H9 (cell line): ENCODE measurements at regions not wholly inside any gene's neighbourhood (a gene's known extent, or its start where the extent isn't known, plus 50 kb on each side); places are given as distances from the start of the nearest gene placed in this dataset.

Experiments used
- DNase-seq: peaks from one replicate; pipeline ENCODE4 v3.0.0-alpha.2; 2017
- H2AFZ ChIP-seq: one replicate; pipeline ENCODE4 v1.6.1; 2013; ENCODE audit warnings: mild to moderate bottlenecking, low read length, control low read depth, moderate library complexity
- H2AK5ac ChIP-seq: 2 replicates; pipeline ENCODE4 v1.6.1; 2013; ENCODE audit warnings: low read length, control low read depth, mixed read lengths; ENCODE audit not compliant: insufficient read length
- H2BK120ac ChIP-seq: one replicate; pipeline ENCODE4 v1.6.1; 2013; ENCODE audit warnings: low read depth, mild to moderate bottlenecking, low read length, control low read depth, inconsistent platforms; ENCODE audit not compliant: poor library complexity, severe bottlenecking
- H2BK12ac ChIP-seq: 2 replicates; pipeline ENCODE4 v1.6.1; 2013; ENCODE audit warnings: low read length, control low read depth, mixed read lengths, low read depth; ENCODE audit not compliant: insufficient read length
- H2BK15ac ChIP-seq: 2 replicates; pipeline ENCODE4 v1.6.1; 2013; ENCODE audit warnings: low read depth, low read length, control low read depth
- H2BK20ac ChIP-seq: one replicate; pipeline ENCODE4 v1.6.1; 2013; ENCODE audit warnings: low read depth, mild to moderate bottlenecking, low read length, control low read depth, inconsistent platforms; ENCODE audit not compliant: poor library complexity, severe bottlenecking
- H2BK5ac ChIP-seq: 2 replicates; pipeline ENCODE4 v1.6.1; 2013; ENCODE audit warnings: low read length, control low read depth, mixed read lengths; ENCODE audit not compliant: insufficient read length
- H3K14ac ChIP-seq: 2 replicates; pipeline ENCODE4 v1.6.1; 2013; ENCODE audit warnings: low read length, control low read depth; ENCODE audit not compliant: insufficient read depth
- H3K18ac ChIP-seq: 2 replicates; pipeline ENCODE4 v1.6.1; 2013; ENCODE audit warnings: low read depth, mild to moderate bottlenecking, mixed read lengths, low read length, control low read depth; ENCODE audit not compliant: insufficient read length
- H3K23ac ChIP-seq: 2 replicates; pipeline ENCODE4 v1.6.1; 2013; ENCODE audit warnings: low read length, control low read depth, mixed read lengths, low read depth; ENCODE audit not compliant: insufficient read length
- H3K23me2 ChIP-seq: 2 replicates; pipeline ENCODE4 v1.6.1; 2013; ENCODE audit warnings: low read depth, mild to moderate bottlenecking, mixed read lengths, low read length, control low read depth; ENCODE audit not compliant: insufficient read length, poor library complexity, severe bottlenecking
- H3K27ac ChIP-seq: 2 replicates; pipeline ENCODE4 v1.5.1; 2013; ENCODE audit warnings: low read length, control low read depth, mixed read lengths, low read depth; ENCODE audit not compliant: insufficient read length
- H3K27me3 ChIP-seq: 2 replicates; pipeline ENCODE4 v1.6.1; 2013; ENCODE audit warnings: low read length, control low read depth, inconsistent platforms; ENCODE audit not compliant: insufficient read depth
- H3K4ac ChIP-seq: 2 replicates; pipeline ENCODE4 v1.6.1; 2013; ENCODE audit warnings: low read depth, mild to moderate bottlenecking, control low read depth, inconsistent platforms, low read length, moderate library complexity
- H3K4me1 ChIP-seq: 2 replicates; pipeline ENCODE4 v1.6.1; 2013; ENCODE audit warnings: low read length, control low read depth, inconsistent platforms; ENCODE audit not compliant: insufficient read depth
- H3K4me2 ChIP-seq: 2 replicates; pipeline ENCODE4 v1.6.1; 2013; ENCODE audit warnings: low read length, control low read depth, mixed read lengths; ENCODE audit not compliant: insufficient read length, insufficient read depth
- H3K56ac ChIP-seq: 2 replicates; pipeline ENCODE4 v1.6.1; 2013; ENCODE audit warnings: low read depth, mild to moderate bottlenecking, mixed read lengths, low read length, control low read depth; ENCODE audit not compliant: insufficient read length
- H3K79me1 ChIP-seq: 2 replicates; pipeline ENCODE4 v1.6.1; 2013; ENCODE audit warnings: low read depth, mild to moderate bottlenecking, moderate library complexity, low read length, control low read depth, inconsistent platforms; ENCODE audit not compliant: insufficient read depth, poor library complexity, severe bottlenecking
- H3K79me2 ChIP-seq: 2 replicates; pipeline ENCODE4 v1.6.1; 2013; ENCODE audit warnings: low read length, control low read depth, inconsistent platforms; ENCODE audit not compliant: insufficient read depth
- H3K9ac ChIP-seq: 2 replicates; pipeline ENCODE4 v1.6.1; 2013; ENCODE audit warnings: low read length, control low read depth, mixed read lengths; ENCODE audit not compliant: insufficient read length; ENCODE audit errors: extremely low read depth
- H3K9me3 ChIP-seq: one replicate; pipeline ENCODE4 v1.6.1; 2013; ENCODE audit warnings: low read depth, low read length, inconsistent platforms; ENCODE audit not compliant: control insufficient read depth
- H3T11ph ChIP-seq: one replicate; pipeline ENCODE4 v1.6.1; 2013; ENCODE audit warnings: mild to moderate bottlenecking, low read length, control low read depth, inconsistent platforms
- H4K20me1 ChIP-seq: one replicate; pipeline ENCODE4 v1.6.1; 2013; ENCODE audit not compliant: control insufficient read depth, insufficient read length, insufficient read depth
- H4K5ac ChIP-seq: 2 replicates; pipeline ENCODE4 v1.6.1; 2013; ENCODE audit warnings: low read depth, mild to moderate bottlenecking, mixed read lengths, low read length, control low read depth; ENCODE audit not compliant: insufficient read length
- H4K8ac ChIP-seq: replicated peaks from 2 replicates; pipeline ENCODE4 v1.6.1; 2013; ENCODE audit warnings: low read length, control low read depth, mixed read lengths, low read depth; ENCODE audit not compliant: insufficient read length
- H4K91ac ChIP-seq: 2 replicates; pipeline ENCODE4 v1.6.1; 2013; ENCODE audit warnings: low read depth, mild to moderate bottlenecking, moderate library complexity, mixed read lengths, low read length, control low read depth; ENCODE audit not compliant: insufficient read length
- H3K27ac Mint-ChIP-seq, 3 experiments: 2 replicates in 2 of 3; 3 replicates in 1 of 3; pipeline ENCODE4 v1.8.0; 2020 to 2021; ENCODE audit warnings: mixed read lengths in 3 of 3, mild to moderate bottlenecking in 1 of 3, moderate library complexity in 1 of 3
- H3K27me3 Mint-ChIP-seq: 2 replicates; pipeline ENCODE4 v1.8.0; 2021; ENCODE audit warnings: low read depth, mild to moderate bottlenecking, moderate library complexity, mixed read lengths
- H3K36me3 Mint-ChIP-seq, 3 experiments: 2 replicates in 2 of 3; 3 replicates in 1 of 3; pipeline ENCODE4 v1.8.0; 2020 to 2021; ENCODE audit warnings: low read depth in 3 of 3, mixed read lengths in 3 of 3; ENCODE audit not compliant: insufficient read depth in 1 of 3
- H3K4me1 Mint-ChIP-seq, 2 experiments: 2 replicates each; pipeline ENCODE4 v1.8.0; 2020; ENCODE audit warnings: mixed read lengths in 2 of 2
- H3K4me3 Mint-ChIP-seq, 2 experiments: 2 replicates in 1 of 2; 3 replicates in 1 of 2; pipeline ENCODE4 v1.8.0; 2020 to 2021; ENCODE audit warnings: mild to moderate bottlenecking in 2 of 2, mixed read lengths in 2 of 2, moderate library complexity in 1 of 2
- H3K9me3 Mint-ChIP-seq, 2 experiments: 2 replicates in 1 of 2; 3 replicates in 1 of 2; pipeline ENCODE4 v1.8.0; 2020; ENCODE audit warnings: mild to moderate bottlenecking in 2 of 2, mixed read lengths in 2 of 2, moderate library complexity in 1 of 2
- WGBS: extraction: QIAGEN DNeasy Blood & Tissue Kit; methylation state at CpG from one replicate; pipeline ENCODE4 v1.1.7; 2013; ENCODE audit warnings: missing lambda C conversion rate, low lambda C conversion rate, mixed read lengths; ENCODE audit not compliant: insufficient read length; ENCODE audit errors: extremely low coverage; 5-methylcytosine and 5-hydroxymethylcytosine counted together
- TF ChIP-seq, protein P1 (sequence below): fragments of 200-600 bp; sonication (generic); conservative IDR thresholded peaks from 3 replicates; pipeline ENCODE4 v1.8.0; 2021; ENCODE audit warnings: antibody characterized with exemption, mild to moderate bottlenecking

DNA sequence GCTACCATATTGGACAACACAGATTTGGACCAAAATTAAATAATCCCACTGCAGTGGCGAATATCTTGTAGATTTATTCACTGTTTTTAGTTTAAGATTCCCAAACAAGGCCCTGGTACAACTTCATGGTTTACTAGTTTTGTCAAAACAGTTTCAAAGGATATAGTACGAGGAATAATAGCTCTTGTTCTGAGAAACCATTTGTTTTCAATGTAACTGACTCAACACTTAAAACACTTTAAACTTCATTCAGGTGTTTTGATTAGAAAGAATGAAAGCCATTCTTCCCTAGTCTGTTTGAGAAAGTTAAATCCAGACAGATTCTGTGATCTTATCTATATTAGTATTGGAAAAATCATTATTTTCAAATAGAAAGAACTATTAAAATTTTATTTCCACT, 276.4 kb upstream of the MKLN1 start:
- TF ChIP-seq, protein P1, sequence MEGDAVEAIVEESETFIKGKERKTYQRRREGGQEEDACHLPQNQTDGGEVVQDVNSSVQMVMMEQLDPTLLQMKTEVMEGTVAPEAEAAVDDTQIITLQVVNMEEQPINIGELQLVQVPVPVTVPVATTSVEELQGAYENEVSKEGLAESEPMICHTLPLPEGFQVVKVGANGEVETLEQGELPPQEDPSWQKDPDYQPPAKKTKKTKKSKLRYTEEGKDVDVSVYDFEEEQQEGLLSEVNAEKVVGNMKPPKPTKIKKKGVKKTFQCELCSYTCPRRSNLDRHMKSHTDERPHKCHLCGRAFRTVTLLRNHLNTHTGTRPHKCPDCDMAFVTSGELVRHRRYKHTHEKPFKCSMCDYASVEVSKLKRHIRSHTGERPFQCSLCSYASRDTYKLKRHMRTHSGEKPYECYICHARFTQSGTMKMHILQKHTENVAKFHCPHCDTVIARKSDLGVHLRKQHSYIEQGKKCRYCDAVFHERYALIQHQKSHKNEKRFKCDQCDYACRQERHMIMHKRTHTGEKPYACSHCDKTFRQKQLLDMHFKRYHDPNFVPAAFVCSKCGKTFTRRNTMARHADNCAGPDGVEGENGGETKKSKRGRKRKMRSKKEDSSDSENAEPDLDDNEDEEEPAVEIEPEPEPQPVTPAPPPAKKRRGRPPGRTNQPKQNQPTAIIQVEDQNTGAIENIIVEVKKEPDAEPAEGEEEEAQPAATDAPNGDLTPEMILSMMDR: no peak
- H3K4ac ChIP-seq: no peak overlapping the region
- no peaks in the 10 kb centered on the region for H3K4me1 ChIP-seq
- H4K91ac ChIP-seq: no peak overlapping the region
- Mint-ChIP-seq H3K4me3 (no peak overlapping the region), H3K9me3 (peaks cover under 1 to 1% of the 10 kb centered on the region in 2 experiments; a peak in 4 of 5 replicates), H3K36me3 (peaks cover 2 to 8% (median 7%) of the 10 kb centered on the region in 3 experiments), H3K27me3 (no peaks in the 10 kb centered on the region), H3K27ac (no peak overlapping the region), H3K4me1 (peaks cover 12 to 16% of the 10 kb centered on the region in 2 experiments)
- WGBS: no CpG with 5 or more reads among the region's 2 CpGs
- no peaks in the 10 kb centered on the region for H3K9me3 ChIP-seq
- no peaks in the 10 kb centered on the region for H3K79me2 ChIP-seq
- no peak overlapping the region for H2AK5ac ChIP-seq
- H4K8ac ChIP-seq: no peak overlapping the region
- no peak overlapping the region for H3K18ac ChIP-seq
- H3K79me1 ChIP-seq: no peaks in the 10 kb centered on the region
- no peak overlapping the region for H2BK120ac ChIP-seq
- no peak overlapping the region for H3K9ac ChIP-seq
- H2BK5ac ChIP-seq: no peak overlapping the region
- H3K4me2 ChIP-seq: no peak overlapping the region
- H3K23me2 ChIP-seq: no peaks in the 10 kb centered on the region
- no peak overlapping the region for H3K27ac ChIP-seq
- H2BK15ac ChIP-seq: no peak overlapping the region
- no peak overlapping the region for H3K14ac ChIP-seq
- H3T11ph ChIP-seq: no peak overlapping the region
- no peak overlapping the region for H3K56ac ChIP-seq
- no peak overlapping the region for H3K23ac ChIP-seq
- H4K20me1 ChIP-seq: no peaks in the 10 kb centered on the region
- no peak overlapping the region for H2BK12ac ChIP-seq
- DNase-seq: no peak
- H3K27me3 ChIP-seq: no peaks in the 10 kb centered on the region
- no peak overlapping the region for H2BK20ac ChIP-seq
- H2AFZ ChIP-seq: no peak overlapping the region
- no peak overlapping the region for H4K5ac ChIP-seq
